HFF-Myc (cell line): ENCODE measurements at regions not wholly inside any gene's neighbourhood (a gene's known extent, or its start where the extent isn't known, plus 50 kb on each side); places are given as distances from the start of the nearest gene placed in this dataset.

ENCODE experiments used
- DNase-seq: peaks from one replicate; pipeline ENCODE4 v3.0.0-alpha.2; 2011; ENCODE audit warnings: low read depth; ENCODE audit errors: extremely low read depth
- H3K4me3 ChIP-seq: replicated peaks from 2 replicates; pipeline ENCODE4 v1.5.1; 2011; ENCODE audit warnings: low read depth, mild to moderate bottlenecking, control low read depth, low read length
- CTCF ChIP-seq: IDR thresholded peaks from 2 replicates; pipeline ENCODE4 v1.5.1; 2012; ENCODE audit warnings: mild to moderate bottlenecking, low read depth, low read length, control low read depth; ENCODE audit errors: missing control alignments

- H3K4me3 ChIP-seq, result no peak overlapping the region
- TF ChIP-seq CTCF, result no peak
- no peak for DNase-seq
Measured at GRCh38 chr5:135239453-135240282, 159.4 kb downstream of the MACROH2A1 start.

GRCh38 chr5:135238622-135239452 is 160.2 kb downstream of the MACROH2A1 start:
- TF ChIP-seq CTCF, result no peak
- no peak for DNase-seq
- H3K4me3 ChIP-seq, result no peak overlapping the region

- no peak overlapping the region for H3K4me3 ChIP-seq
- DNase-seq, result no peak
- no peak for TF ChIP-seq CTCF
Measured at GRCh38 chr5:135237748-135238103, 161.3 kb downstream of the MACROH2A1 start.

GRCh38 chr5:135236908-135237747 is 161.9 kb downstream of the MACROH2A1 start:
- no peak overlapping the region for H3K4me3 ChIP-seq
- TF ChIP-seq CTCF, result no peak
- DNase-seq, result no peak

- no peak overlapping the region for H3K4me3 ChIP-seq
- TF ChIP-seq CTCF, result no peak
- no peak for DNase-seq
Measured at GRCh38 chr5:135236228-135236907, 162.7 kb downstream of the MACROH2A1 start.
